Medulla oblongata (tissue), 1 donor: ENCODE measurements at regions not wholly inside any gene's neighbourhood (a gene's known extent, or its start where the extent isn't known, plus 50 kb on each side); places are given as distances from the start of the nearest gene placed in this dataset.
A peak's percentile ranks its signal among the peaks of the same experiment; 100 is the strongest.
"Not testable (repeated sequence)": the region's sequence is repeated elsewhere in the genome, so short reads cannot be mapped to it uniquely, and the experiment has no call there.

Experiments
- DNase-seq: peaks from one replicate; pipeline ENCODE4 v3.0.0-alpha.2; 2015; ENCODE audit errors: extremely low spot score

- DNase-seq, result no peak
Measured at GRCh38 chr1:185435696-185436379, 118.8 kb upstream of the IVNS1ABP start.

- DNase-seq, result no peak
Measured at GRCh38 chr1:185434721-185435120, 117.7 kb upstream of the IVNS1ABP start.

DNA sequence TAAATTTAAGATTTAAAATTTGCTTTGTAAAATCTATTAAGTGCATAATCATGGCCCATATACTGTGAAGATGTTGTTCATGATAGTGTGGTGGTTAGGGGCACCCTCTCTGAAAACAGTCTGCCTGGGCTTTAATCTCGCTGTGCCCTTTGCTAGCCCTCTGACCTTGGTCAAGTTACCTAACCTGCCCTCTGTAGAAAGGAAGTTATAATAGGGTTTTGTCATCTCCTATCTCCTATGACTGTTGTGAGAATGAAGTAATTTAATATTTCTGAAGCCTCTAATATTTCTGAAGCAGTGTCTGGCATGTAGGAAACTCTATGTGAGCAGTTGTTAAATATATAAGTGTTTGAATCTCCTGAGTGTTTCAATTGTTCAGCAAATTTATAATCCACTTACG is 116.6 kb upstream of the IVNS1ABP start:
- DNase-seq, result no peak

GRCh38 chr1:185432948-185433347 is 115.9 kb upstream of the IVNS1ABP start:
- no peak for DNase-seq

DNA sequence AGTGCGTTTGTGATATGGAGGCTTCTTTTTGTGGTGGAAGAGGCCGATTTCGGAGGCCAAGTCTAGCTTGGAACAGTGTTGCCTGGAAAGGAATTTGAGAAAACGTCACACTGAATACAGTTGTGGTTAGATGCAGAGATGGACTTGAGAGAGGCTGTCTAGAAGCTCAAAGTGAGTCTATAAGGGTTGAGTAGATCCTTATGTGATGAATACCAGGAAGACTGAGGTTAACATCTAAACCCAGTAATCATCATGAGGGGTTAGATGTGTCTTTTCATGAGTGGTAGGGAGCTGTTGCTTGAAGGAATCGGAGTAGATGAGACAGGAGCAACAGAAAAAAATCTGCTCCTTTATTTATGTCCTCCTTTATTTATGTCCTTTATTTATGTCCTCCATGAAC is 114.6 kb upstream of the IVNS1ABP start:
- DNase-seq, result no peak

DNA sequence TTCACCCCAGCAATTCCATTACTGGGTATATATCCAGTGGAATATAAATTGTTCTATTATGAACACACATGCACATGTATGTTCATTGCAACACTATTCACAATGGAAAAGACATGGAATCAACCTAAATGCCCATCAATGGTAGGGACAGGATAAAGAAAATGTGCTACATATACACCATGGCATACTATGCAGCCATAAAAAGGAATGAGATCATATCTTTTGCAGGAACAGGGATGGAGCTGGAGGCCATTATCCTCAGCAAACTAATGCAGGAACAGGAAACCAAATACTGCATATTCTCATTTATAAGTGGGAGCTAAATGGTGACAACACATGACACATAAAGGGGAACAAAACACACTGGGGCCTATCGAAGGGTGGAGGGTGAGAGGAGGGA is 112.6 kb upstream of the IVNS1ABP start:
- DNase-seq, result not testable (repeated sequence)

GRCh38 chr1:185427776-185428175 is 110.7 kb upstream of the IVNS1ABP start:
- DNase-seq, result no peak

DNA sequence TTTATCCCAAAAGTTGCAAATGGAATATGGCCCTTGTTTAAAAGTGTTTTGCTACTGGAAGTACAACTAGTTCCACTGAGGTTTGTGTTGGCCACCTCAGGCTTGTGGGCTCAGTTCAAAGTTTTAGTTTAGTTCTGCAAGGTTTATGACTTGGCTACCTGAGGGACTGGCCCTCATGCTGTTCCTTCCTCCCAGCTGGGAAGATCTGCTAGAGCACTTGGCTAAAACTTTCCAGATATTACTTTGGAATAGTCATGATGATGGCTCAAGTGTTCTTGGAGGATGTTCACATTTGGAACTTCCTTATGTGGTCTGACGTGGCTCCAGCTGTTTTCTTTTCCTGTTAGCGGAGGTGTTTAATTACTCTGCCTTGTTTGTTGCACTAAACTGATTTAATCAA is 110.2 kb upstream of the IVNS1ABP start:
- DNase-seq, result no peak

DNA sequence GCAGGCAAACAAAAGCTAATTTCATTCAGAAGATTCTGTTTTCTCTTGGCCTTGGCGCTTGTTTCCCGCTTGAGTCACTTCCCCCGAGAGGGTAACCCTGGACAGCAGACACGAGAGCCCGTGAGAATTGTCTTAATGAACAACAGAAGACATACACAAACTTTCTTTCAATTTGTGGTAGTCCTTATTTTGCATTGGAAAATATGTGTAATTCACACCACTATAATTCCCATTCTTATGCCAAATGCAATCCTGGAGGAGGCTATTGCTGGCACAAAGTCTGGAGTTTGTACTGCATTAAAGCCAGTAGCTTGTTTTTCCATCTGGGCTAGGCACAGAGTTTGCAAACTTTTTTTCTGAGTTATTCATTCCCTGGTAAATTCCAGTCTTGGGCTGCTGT is 109.8 kb upstream of the IVNS1ABP start:
- no peak for DNase-seq

DNA sequence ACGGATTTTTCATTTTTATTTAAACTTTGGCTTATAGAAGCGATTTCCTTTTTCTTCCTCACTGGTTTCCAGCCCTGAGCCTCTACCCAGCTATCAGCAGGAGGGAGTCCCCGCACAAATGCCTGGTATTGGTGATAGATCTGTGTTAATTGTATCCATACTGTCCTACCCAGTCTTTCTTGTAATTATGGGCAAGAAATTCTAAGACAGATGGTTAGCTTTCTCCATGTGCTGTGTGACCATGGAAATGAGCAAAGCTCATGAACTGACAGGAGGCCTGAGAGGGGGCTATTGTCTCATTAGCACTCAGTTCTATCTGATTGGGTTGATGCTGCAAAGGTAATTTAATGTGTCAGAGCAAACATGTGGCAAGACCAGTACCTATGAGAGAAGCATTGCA is 108.1 kb upstream of the IVNS1ABP start:
- no peak for DNase-seq

- DNase-seq, result no peak
Measured at GRCh38 chr1:185421485-185422107, 104.6 kb upstream of the IVNS1ABP start.

GRCh38 chr1:185420588-185421081 is 103.6 kb upstream of the IVNS1ABP start:
- DNase-seq, result no peak

DNA sequence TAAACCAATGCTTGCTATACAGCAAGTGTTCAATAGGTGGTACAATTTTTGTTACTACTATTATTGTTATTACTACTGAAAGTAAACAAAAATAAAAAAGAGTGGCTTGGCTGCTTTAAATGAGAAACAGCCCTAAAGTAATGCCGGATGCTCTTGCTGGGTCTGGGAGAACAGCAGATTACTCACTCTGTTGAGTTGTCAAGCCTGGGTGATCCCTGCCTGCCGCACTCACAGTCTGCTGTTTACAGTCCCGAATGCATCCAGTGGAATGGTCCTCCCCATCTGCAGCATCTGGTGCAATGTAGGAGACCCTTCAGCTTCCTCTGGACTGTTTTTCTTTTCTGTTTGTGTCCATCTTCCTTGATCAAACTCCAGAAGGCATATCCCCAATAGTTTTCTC is 102.7 kb upstream of the IVNS1ABP start:
- DNase-seq, result no peak

- no peak for DNase-seq
Measured at GRCh38 chr1:185418472-185418871, 101.4 kb upstream of the IVNS1ABP start.

DNA sequence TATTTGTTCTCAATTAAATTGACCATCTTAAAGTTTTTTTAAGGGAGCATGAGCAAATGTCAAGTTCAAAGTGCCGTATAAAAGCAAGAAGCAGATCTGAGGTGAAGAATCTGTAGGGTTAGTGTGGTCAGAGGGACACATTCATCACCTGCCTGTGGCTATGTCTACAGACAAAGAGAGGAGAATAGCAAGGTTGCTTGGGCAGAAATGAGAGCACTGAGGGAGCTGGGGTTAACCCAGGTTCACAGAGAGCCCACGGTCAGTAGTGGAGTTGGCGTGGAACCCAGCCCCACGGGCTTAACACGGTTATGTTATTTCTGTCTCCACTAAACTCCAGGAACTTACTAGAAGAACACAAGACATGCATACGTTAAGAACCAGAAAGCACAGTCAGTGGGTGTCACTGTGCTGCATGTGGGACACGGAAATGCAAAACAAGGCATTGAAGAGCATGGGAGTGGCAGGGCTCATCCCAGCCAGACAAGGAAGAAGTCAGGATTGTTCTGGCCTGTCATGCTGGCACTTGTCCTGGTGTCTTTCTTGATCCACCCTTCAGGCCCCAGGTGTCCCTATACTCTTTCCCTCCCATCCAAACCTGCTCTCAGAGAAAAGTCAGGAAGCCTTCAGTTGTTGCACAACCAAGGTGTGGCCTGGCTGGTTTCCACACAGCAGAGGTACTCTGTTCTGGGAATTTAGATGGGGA is 95.5 kb upstream of the IVNS1ABP start:
- DNase-seq, result no peak

DNA sequence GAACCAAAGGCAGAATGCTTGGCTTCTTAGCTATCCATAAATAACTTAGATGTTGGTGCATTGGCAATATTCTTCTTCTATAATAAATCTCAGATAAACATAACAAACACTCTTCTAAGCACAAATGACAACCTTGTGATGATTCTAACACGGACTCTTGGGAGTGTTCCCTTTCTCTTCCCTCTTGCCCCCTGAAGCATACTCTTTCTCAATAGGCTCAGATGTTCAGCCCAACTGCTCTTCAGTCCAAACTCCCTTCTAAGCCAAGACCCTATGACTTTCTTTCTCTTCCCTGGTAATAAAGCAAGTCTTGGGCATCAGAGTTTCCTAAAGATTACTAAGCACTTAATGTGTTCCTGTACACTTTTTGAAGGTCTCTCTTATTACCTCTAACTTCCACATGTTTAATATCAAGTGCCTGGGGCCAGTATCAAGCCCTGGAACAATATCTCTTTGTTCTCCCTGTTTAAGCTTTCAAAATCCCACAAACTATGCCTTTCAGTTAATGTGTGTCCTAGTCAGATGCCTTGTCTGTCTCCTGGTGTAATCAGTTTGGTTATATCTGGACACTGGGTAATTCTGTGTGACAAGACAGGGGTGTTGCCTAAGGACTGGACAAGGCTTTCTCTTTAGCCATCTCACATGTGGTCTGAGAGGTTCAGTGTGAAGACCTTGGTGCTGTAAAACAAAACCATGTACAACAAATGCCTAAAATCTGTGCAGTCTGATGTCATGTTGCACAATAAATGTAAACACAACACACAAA is 92.9 kb upstream of the IVNS1ABP start:
- peak; percentile 33 for DNase-seq

- no peak for DNase-seq
Measured at GRCh38 chr1:185409345-185409744, 92.3 kb upstream of the IVNS1ABP start.

GRCh38 chr1:185408700-185409270 is 91.7 kb upstream of the IVNS1ABP start:
- no peak for DNase-seq

GRCh38 chr1:185406691-185407009 is 89.6 kb upstream of the IVNS1ABP start:
- DNase-seq, result no peak

DNA sequence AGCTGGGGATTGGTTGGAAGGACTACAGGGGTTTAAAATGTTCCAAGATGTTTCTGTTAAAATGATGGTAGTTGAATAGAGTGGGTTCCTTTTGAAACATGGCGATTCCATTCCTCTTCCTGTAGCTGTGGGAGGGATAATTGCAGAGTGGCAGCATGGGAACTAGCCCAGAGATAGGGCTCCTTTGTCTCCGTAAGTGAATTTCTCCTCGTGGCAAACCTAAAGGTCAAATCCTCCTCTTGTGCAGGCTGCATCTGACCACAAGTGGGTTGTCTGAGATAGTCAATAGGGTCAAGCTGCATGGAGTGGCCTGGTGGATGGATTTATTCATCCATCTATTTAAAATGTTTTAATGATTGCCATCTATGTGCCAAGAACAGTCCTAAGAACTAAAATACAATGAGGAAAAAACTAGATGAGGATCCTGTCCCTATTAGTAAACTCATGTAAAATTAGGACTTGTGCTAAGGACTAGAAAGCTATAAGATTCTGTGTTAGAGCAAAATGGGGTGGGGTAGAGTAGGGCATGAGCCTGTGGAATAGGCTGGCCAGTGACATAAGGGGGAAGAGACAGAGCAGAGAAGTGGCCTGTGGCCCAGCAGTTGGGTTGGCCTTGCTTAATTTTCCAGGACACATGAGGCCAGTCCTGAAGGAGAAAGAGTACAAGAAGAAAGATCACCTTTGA is 89.1 kb upstream of the IVNS1ABP start:
- no peak for DNase-seq

GRCh38 chr1:185404907-185405568 is 88.0 kb upstream of the IVNS1ABP start:
- DNase-seq, result no peak
